Activated T-cell treated with anti-CD3 and anti-CD28 coated beads, Interleukin-2, amount 50 U/mL, for 24 hours (primary cell): ENCODE measurements at regions not wholly inside any gene's neighbourhood (a gene's known extent, or its start where the extent isn't known, plus 50 kb on each side); places are given as distances from the start of the nearest gene placed in this dataset.

ENCODE experiments used
- DNase-seq: peaks from one replicate; pipeline ENCODE4 v3.0.0-alpha.2; 2020
- H3K27ac Mint-ChIP-seq: 2 replicates; pipeline ENCODE4 v1.8.0; 2020; ENCODE audit warnings: mild to moderate bottlenecking, mixed read lengths
- H3K27me3 Mint-ChIP-seq: 2 replicates; pipeline ENCODE4 v1.8.0; 2020; ENCODE audit warnings: mixed read lengths
- H3K36me3 Mint-ChIP-seq: 2 replicates; pipeline ENCODE4 v1.8.0; 2020; ENCODE audit warnings: low read depth, mixed read lengths
- H3K4me1 Mint-ChIP-seq: 2 replicates; pipeline ENCODE4 v1.8.0; 2020; ENCODE audit warnings: low read depth, mixed read lengths
- H3K4me3 Mint-ChIP-seq: 2 replicates; pipeline ENCODE4 v1.8.0; 2020; ENCODE audit warnings: mild to moderate bottlenecking, moderate library complexity, mixed read lengths
- H3K9me3 Mint-ChIP-seq: 2 replicates; pipeline ENCODE4 v1.8.0; 2020; ENCODE audit warnings: mixed read lengths

DNA sequence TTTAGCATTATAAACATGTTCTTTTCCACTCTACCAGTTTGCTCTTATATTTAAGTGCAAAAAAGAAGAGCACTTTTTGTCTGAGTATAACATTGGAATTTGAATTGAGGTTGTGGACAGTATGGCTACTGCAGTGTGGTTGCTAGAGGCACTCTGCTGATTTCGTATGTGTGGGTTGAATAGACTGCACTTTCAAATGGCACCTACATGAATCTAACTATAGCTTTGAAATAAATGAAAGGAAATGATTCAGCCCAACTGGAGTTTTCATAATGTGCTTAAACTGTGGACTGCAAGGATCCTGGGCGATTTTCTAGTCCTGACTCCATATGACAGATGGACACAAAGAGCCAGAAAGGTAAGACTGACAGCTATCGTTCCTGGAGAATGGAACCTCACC is 657.6 kb upstream of the RIOK2 start:
- no peaks in the 10 kb centered on the region for H3K9me3 Mint-ChIP-seq
- DNase-seq, result no peak
- no peaks in the 10 kb centered on the region for H3K27me3 Mint-ChIP-seq
- no peak overlapping the region for H3K4me3 Mint-ChIP-seq
- no peak overlapping the region for H3K27ac Mint-ChIP-seq
- no peaks in the 10 kb centered on the region for H3K4me1 Mint-ChIP-seq
- H3K36me3 Mint-ChIP-seq, result no peaks in the 10 kb centered on the region

DNA sequence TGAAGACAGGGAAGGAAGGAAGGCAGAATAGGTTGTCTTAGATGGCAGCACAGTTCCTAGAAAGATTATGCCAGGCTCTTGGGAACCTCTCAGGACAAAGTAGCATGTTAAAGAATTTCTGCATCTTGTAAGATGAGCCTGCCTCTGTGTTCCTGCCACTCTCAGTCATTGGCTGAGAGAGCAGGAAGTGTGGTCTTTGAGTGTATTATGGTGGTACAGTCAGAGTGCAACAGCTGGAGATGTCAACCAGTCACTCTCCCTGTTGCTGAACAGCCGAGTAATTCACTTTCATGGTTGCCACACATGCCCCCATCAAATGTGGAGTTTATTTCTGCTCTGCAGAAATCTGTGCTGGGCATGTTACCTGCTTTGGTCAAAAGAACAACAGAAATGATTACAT is 659.6 kb upstream of the RIOK2 start:
- Mint-ChIP-seq H3K4me3 (no peak overlapping the region), H3K9me3 (no peaks in the 10 kb centered on the region), H3K36me3 (no peaks in the 10 kb centered on the region), H3K4me1 (no peaks in the 10 kb centered on the region), H3K27ac (no peak overlapping the region), H3K27me3 (no peaks in the 10 kb centered on the region)
- DNase-seq, result no peak

DNA sequence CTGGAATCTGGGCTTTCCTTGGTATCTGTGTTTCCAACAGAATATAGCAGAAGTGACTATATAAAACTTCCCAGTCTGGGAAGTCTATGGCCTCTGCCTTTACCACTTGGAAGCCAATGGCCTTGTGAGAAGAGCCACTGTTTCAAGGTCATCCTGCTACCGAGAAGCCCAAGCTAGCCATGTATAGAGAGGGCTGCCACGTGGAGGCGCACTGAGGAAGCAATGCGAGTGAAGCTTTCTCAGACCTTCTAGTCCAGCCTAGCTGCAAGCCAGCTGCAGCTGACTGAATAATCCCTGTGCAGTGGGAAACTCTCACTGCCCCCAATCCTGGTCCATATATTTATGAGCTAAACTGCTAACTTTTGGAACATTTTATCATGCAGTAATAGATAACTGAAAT is 661.8 kb upstream of the RIOK2 start:
- Mint-ChIP-seq H3K4me3 (no peak overlapping the region), H3K9me3 (no peaks in the 10 kb centered on the region), H3K4me1 (no peaks in the 10 kb centered on the region), H3K27ac (no peak overlapping the region), H3K27me3 (no peaks in the 10 kb centered on the region), H3K36me3 (no peaks in the 10 kb centered on the region)
- DNase-seq, result no peak

- H3K9me3 Mint-ChIP-seq, result no peaks in the 10 kb centered on the region
These were observed 663.6 kb upstream of the RIOK2 start for GRCh38 chr5:97846643-97847042.

GRCh38 chr5:97847920-97848631 is 665.0 kb upstream of the RIOK2 start:
- H3K4me3 Mint-ChIP-seq, result no peak overlapping the region
- H3K36me3 Mint-ChIP-seq, result no peaks in the 10 kb centered on the region
- H3K27me3 Mint-ChIP-seq, result no peaks in the 10 kb centered on the region
- H3K4me1 Mint-ChIP-seq, result no peaks in the 10 kb centered on the region
- H3K9me3 Mint-ChIP-seq, result no peaks in the 10 kb centered on the region
- no peak for DNase-seq
- H3K27ac Mint-ChIP-seq, result no peak overlapping the region

More at GRCh38 chr5:97846643-97847042, 663.6 kb upstream of the RIOK2 start:
- no peaks in the 10 kb centered on the region for H3K4me1 Mint-ChIP-seq
- H3K27ac Mint-ChIP-seq, result no peak overlapping the region
- H3K36me3 Mint-ChIP-seq, result no peaks in the 10 kb centered on the region
- H3K27me3 Mint-ChIP-seq, result no peaks in the 10 kb centered on the region
- no peak for DNase-seq
- H3K4me3 Mint-ChIP-seq, result no peak overlapping the region

DNA sequence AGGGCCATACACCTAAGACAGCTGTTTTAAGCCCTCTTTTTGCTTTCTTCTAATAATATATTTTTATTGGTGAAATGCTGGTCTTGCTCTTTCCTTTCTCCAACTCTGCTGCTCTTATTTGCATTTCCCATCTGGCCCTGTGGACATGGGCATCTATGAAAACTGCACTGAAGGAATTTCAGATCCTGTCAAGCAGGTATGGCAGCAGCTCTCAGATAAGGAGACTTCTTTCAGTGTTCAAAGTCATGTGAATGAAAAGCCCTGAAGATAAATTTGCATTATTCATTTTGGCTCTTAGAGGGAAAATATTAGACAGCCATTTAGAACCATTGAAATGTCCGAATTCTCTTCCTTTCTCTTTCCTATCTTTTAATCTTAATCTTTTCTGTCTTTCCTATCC is 668.0 kb upstream of the RIOK2 start:
- no peaks in the 10 kb centered on the region for H3K27me3 Mint-ChIP-seq

DNA sequence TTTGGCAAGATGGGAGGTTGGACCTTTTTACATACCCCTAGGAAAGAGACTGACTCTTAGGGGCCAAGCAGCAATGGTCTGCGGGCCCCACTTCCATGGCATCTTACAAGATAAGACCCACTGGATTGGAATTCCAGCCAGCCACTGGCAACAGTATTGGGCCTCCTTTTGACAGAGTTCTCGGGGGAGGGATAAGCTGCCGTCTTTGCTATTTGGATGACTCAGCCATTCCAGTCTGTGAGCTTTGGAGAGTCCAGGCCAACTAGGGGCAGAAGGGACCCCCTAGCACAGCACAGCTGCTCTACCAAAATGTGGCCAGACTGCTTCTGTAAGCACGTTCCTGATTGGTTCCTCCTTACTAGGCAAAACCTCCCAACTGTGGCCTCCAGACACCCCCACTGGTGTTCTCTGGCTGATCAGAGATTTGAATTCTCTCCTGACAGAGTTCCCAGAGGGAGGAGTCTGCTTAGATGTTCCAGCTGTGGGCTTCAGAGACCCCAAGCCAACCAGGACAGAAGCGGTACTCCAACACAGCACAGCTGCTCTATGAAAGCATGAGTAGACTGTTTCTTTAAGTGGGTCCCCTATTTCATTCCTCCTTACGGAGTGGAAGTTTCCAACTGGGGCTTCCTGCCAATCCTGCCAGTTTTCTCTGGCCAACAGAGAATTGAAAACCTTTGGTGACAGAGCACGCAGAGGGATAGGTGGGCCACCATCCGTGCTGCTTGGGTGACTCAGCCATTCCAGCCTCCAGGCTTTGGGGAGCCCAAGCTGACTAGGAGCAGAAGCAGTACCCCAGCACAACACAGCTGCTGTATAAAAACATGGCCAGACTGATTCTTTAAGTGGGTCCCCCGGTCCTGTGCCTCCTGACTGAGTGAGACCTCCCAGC is 672.1 kb upstream of the RIOK2 start:
- no peaks in the 10 kb centered on the region for H3K36me3 Mint-ChIP-seq
- no peak overlapping the region for H3K27ac Mint-ChIP-seq
- DNase-seq, result no peak
- H3K27me3 Mint-ChIP-seq, result no peaks in the 10 kb centered on the region
- no peaks in the 10 kb centered on the region for H3K4me1 Mint-ChIP-seq
- no peak overlapping the region for H3K4me3 Mint-ChIP-seq
- peaks cover 11% of the 10 kb centered on the region for H3K9me3 Mint-ChIP-seq

More for the DNA sequence above, 668.0 kb upstream of the RIOK2 start:
- H3K9me3 Mint-ChIP-seq, result peaks cover 4% of the 10 kb centered on the region
- no peaks in the 10 kb centered on the region for H3K4me1 Mint-ChIP-seq
- no peak overlapping the region for H3K27ac Mint-ChIP-seq
- H3K36me3 Mint-ChIP-seq, result no peaks in the 10 kb centered on the region
- no peak for DNase-seq
- H3K4me3 Mint-ChIP-seq, result no peak overlapping the region

- Mint-ChIP-seq H3K4me3 (no peak overlapping the region), H3K27ac (no peak overlapping the region), H3K4me1 (no peaks in the 10 kb centered on the region), H3K36me3 (no peaks in the 10 kb centered on the region), H3K9me3 (peaks cover 2% of the 10 kb centered on the region), H3K27me3 (no peaks in the 10 kb centered on the region)
- DNase-seq, result no peak
These were observed 691.4 kb upstream of the RIOK2 start for GRCh38 chr5:97874491-97874890.

DNA sequence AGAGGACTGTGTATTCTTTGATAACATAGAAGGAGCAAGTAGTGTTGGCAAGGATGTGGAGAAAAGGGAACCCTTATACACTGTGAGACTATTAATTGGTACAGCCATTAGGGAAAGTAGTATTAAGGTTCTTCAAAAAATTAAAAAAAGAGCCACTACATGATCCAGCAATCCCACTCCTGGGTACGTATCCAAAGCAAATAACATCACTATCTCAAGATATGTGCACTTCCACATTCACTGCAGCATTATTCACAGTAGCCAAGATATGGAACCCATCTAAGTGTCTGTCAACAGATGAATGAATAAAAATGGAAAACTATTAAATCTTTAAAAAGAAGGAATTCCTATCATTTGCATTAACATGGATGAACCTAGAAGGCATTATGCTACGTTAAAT is 693.2 kb upstream of the RIOK2 start:
- Mint-ChIP-seq H3K4me1 (no peaks in the 10 kb centered on the region), H3K4me3 (no peak overlapping the region), H3K9me3 (no peaks in the 10 kb centered on the region), H3K36me3 (no peaks in the 10 kb centered on the region), H3K27me3 (no peaks in the 10 kb centered on the region), H3K27ac (no peak overlapping the region)
- DNase-seq, result no peak

DNA sequence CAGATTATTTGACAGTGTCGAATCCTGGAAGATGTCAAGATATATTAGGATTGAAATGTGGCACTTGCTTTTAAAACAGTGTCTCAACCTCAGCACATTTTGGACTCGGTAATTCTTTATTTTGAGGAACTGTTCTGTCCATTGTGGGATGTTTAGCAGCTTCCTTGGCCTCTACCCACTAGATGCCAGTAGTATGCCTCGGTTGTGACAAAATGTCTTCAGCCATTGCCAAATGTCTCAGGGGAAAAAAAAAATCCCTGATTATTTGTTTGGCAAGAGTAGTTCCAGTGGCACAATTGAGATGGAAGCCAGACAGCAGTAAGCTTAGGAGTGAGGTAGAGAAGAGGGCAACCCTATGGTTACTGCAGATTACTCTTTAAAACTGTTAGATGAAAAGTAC is 694.5 kb upstream of the RIOK2 start:
- H3K27me3 Mint-ChIP-seq, result no peaks in the 10 kb centered on the region
- H3K27ac Mint-ChIP-seq, result no peak overlapping the region
- H3K36me3 Mint-ChIP-seq, result no peaks in the 10 kb centered on the region
- no peak for DNase-seq
- no peaks in the 10 kb centered on the region for H3K9me3 Mint-ChIP-seq
- no peak overlapping the region for H3K4me3 Mint-ChIP-seq
- no peaks in the 10 kb centered on the region for H3K4me1 Mint-ChIP-seq

- no peaks in the 10 kb centered on the region for H3K9me3 Mint-ChIP-seq
- H3K27me3 Mint-ChIP-seq, result no peaks in the 10 kb centered on the region
- no peak overlapping the region for H3K4me3 Mint-ChIP-seq
- H3K36me3 Mint-ChIP-seq, result no peaks in the 10 kb centered on the region
- H3K4me1 Mint-ChIP-seq, result peaks cover 3% of the 10 kb centered on the region
- DNase-seq, result no peak
- no peak overlapping the region for H3K27ac Mint-ChIP-seq
These were observed 705.4 kb upstream of the RIOK2 start for GRCh38 chr5:97888439-97888838.

DNA sequence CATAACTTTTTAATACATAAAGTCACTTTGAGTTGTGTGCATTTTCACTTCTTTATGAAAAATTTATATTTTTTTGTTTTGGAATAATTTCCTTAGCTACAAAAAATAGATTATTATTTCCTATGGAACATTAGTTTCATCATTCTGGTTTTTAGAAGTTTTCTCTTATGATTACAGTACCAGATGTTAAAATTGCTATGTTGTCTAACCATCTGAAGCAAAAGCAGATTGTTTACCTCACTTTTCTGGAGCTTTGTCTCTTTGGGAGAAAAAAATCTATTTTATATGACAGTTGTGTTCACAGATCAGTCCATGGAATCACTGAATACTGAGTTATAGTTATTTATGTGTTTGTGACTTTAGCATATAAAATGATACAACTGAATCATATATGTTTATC is 708.9 kb upstream of the RIOK2 start:
- H3K9me3 Mint-ChIP-seq, result no peaks in the 10 kb centered on the region
- no peak for DNase-seq
- no peak overlapping the region for H3K27ac Mint-ChIP-seq
- no peaks in the 10 kb centered on the region for H3K27me3 Mint-ChIP-seq
- peaks cover 3% of the 10 kb centered on the region for H3K4me1 Mint-ChIP-seq
- H3K4me3 Mint-ChIP-seq, result no peak overlapping the region
- H3K36me3 Mint-ChIP-seq, result no peaks in the 10 kb centered on the region

GRCh38 chr5:97903742-97904141 is 720.7 kb upstream of the RIOK2 start:
- DNase-seq, result no peak
- Mint-ChIP-seq H3K4me1 (no peaks in the 10 kb centered on the region), H3K27ac (no peak overlapping the region), H3K36me3 (no peaks in the 10 kb centered on the region), H3K4me3 (no peak overlapping the region), H3K9me3 (peaks cover 12% of the 10 kb centered on the region), H3K27me3 (no peaks in the 10 kb centered on the region)

DNA sequence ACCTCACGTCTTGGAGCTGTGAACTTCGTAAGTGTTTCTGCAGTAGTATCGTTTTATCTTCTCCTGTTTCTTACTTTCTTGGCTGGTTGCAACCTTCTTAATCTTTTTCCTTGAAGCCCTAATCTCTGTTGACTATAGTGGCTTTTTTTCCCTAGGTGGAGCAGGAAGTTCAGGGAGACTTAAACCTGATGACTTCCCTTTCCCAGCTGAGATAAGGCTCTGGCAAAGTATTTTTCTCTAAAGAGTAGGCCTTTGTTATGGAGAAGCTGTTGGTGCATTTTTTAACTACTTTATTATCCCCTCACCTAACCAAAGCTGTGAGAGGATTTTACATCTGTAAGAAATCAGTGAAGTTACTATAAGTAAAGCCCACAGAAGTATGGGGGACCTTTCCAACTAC is 723.1 kb upstream of the RIOK2 start:
- H3K27ac Mint-ChIP-seq, result no peak overlapping the region
- DNase-seq, result no peak
- no peaks in the 10 kb centered on the region for H3K27me3 Mint-ChIP-seq
- H3K4me3 Mint-ChIP-seq, result no peak overlapping the region
- peaks cover 10% of the 10 kb centered on the region for H3K9me3 Mint-ChIP-seq
- H3K36me3 Mint-ChIP-seq, result no peaks in the 10 kb centered on the region
- no peaks in the 10 kb centered on the region for H3K4me1 Mint-ChIP-seq

DNA sequence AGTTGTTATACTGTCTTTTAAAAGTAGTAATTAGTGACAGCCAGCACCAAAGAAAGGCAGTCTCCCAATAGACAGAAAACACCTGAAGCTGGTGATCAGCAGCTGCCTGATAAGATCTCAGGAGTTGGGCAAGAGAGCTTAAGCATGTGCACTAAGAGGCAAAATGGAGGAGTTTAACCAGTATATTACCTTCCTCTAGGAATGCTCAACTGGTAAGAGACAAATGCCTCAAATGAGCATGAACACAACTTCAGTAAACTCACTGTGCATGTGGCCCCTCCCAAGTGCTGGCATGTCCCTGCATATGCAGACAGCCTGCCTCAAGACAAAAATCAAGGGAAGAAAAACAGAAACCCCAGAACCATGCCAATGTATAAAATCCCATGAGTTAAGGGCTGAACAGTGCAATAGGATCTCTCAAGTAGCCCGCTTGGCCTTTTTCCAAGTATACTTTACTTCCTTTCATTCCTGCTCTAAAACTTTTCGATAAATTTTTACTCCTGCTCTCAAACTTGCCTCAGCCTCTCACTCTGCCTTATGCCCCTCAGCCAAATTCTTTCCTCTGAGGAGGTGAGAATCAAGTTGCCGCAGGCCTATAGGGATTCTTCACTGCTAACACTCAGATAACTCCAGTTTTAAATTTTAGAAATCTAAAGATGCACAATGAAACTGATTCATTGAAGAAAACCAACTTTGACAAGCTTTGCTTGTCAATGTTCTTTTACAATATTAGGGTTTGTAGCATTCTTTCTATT is 724.8 kb upstream of the RIOK2 start:
- Mint-ChIP-seq H3K4me3 (no peak overlapping the region), H3K4me1 (no peaks in the 10 kb centered on the region), H3K9me3 (peaks cover 10% of the 10 kb centered on the region), H3K27ac (no peak overlapping the region), H3K27me3 (no peaks in the 10 kb centered on the region), H3K36me3 (no peaks in the 10 kb centered on the region)
- no peak for DNase-seq
